ENCODE measurements at regions not wholly inside any gene's neighbourhood (a gene's known extent, or its start where the extent isn't known, plus 50 kb on each side); places are given as distances from the start of the nearest gene placed in this dataset.

DNA sequence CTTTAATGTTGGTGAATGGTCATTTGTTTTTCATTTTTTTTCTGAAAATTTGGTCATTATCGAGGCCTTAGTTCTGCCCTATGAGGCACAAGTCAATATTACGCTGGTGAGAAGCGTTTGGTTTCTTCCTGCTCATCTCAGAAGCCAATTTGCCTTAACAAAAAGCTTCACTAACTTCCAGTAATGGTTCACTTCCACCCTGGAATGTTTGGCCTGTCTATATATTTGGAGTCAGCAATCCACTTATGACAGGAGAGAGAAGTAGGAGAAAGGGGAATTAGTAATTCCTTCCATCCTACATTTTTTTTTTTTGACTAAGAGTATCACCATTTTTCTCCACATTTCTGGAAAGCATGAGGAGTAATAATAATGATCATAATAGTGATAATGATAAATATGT, 124.4 kb downstream of the DIPK2A start:
- peaks cover 4% of the 10 kb centered on the region for H3K36me3 Mint-ChIP-seq (ENCODE audit: insufficient read depth, unreplicated experiment)
- H3K4me3 Mint-ChIP-seq (ENCODE audit: low read depth, unreplicated experiment) = no peak overlapping the region
- peaks cover 6% of the 10 kb centered on the region for H3K9me3 Mint-ChIP-seq (ENCODE audit: low read depth, unreplicated experiment)
- no peaks in the 10 kb centered on the region for H3K4me1 Mint-ChIP-seq (ENCODE audit: low read depth, unreplicated experiment)
- no peaks in the 10 kb centered on the region for H3K27me3 Mint-ChIP-seq (ENCODE audit: unreplicated experiment)
- H3K27ac Mint-ChIP-seq (ENCODE audit: unreplicated experiment) = no peak overlapping the region
- intact Hi-C loops (cut with micrococcal nuclease; ENCODE audit: unreplicated experiment) = no loop called here
- BruUV-seq (replicated peaks) = no TSS peak
- CTCF ChIA-PET = interaction anchor here (0.6 kb wide), 1 partner anchor 477 kb away, joined by 4 read pairs; no protein-coding TSS in a partner anchor
- DNase-seq = no peak
- no peak for TF ChIP-seq CTCF (IDR thresholded peaks at IDR 0.05; ENCODE audit: unreplicated experiment)

GRCh38 chr3:144097163-144097562, 125.5 kb downstream of the DIPK2A start:
- no TSS peak for BruUV-seq (replicated peaks)
- H3K27me3 Mint-ChIP-seq (ENCODE audit: unreplicated experiment) = no peaks in the 10 kb centered on the region
- no peak for DNase-seq
- H3K9me3 Mint-ChIP-seq (ENCODE audit: low read depth, unreplicated experiment) = peaks cover 6% of the 10 kb centered on the region
- no peak overlapping the region for H3K4me3 Mint-ChIP-seq (ENCODE audit: low read depth, unreplicated experiment)
- intact Hi-C loops (cut with micrococcal nuclease; ENCODE audit: unreplicated experiment) = no loop called here
- H3K4me1 Mint-ChIP-seq (ENCODE audit: low read depth, unreplicated experiment) = no peaks in the 10 kb centered on the region
- CTCF ChIA-PET = no interaction called here
- no peak for TF ChIP-seq CTCF (IDR thresholded peaks at IDR 0.05; ENCODE audit: unreplicated experiment)
- H3K27ac Mint-ChIP-seq (ENCODE audit: unreplicated experiment) = no peak overlapping the region
- H3K36me3 Mint-ChIP-seq (ENCODE audit: insufficient read depth, unreplicated experiment) = peaks cover 5% of the 10 kb centered on the region

DNA sequence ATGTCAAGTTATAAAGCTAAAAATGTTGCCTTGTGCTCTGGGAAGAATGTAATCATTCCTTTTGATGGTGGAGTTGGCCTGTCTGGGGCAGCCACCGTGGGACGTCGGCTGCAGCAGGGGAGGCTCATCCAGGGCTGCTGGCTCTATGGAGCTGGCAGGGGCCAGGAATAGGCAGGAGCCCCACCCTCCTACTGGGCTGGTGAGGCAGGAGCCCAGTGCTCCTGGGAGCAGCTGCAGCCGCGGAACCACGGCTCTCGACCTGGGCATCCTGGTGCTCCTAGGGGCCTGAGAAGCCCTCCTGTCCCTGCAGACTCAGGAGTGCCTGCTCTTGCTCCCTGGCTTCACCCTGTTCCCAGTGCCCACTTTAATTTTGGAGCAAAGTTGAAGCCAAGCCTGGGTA, 127.1 kb downstream of the DIPK2A start:
- H3K9me3 Mint-ChIP-seq (ENCODE audit: low read depth, unreplicated experiment) = peaks cover 6% of the 10 kb centered on the region
- no peak for DNase-seq
- intact Hi-C loops (cut with micrococcal nuclease; ENCODE audit: unreplicated experiment) = no loop called here
- no peaks in the 10 kb centered on the region for H3K27me3 Mint-ChIP-seq (ENCODE audit: unreplicated experiment)
- CTCF ChIA-PET = no interaction called here
- H3K4me3 Mint-ChIP-seq (ENCODE audit: low read depth, unreplicated experiment) = no peak overlapping the region
- H3K27ac Mint-ChIP-seq (ENCODE audit: unreplicated experiment) = no peak overlapping the region
- peaks cover 5% of the 10 kb centered on the region for H3K36me3 Mint-ChIP-seq (ENCODE audit: insufficient read depth, unreplicated experiment)
- no peak for TF ChIP-seq CTCF (IDR thresholded peaks at IDR 0.05; ENCODE audit: unreplicated experiment)
- BruUV-seq (replicated peaks) = no TSS peak
- no peaks in the 10 kb centered on the region for H3K4me1 Mint-ChIP-seq (ENCODE audit: low read depth, unreplicated experiment)

- H3K36me3 Mint-ChIP-seq (ENCODE audit: insufficient read depth, unreplicated experiment) = peaks cover 5% of the 10 kb centered on the region
- intact Hi-C loops (cut with micrococcal nuclease; ENCODE audit: unreplicated experiment) = no loop called here
- no peak overlapping the region for H3K4me3 Mint-ChIP-seq (ENCODE audit: low read depth, unreplicated experiment)
- H3K4me1 Mint-ChIP-seq (ENCODE audit: low read depth, unreplicated experiment) = peaks cover 9% of the 10 kb centered on the region
- no peak for DNase-seq
- no peak overlapping the region for H3K27ac Mint-ChIP-seq (ENCODE audit: unreplicated experiment)
- BruUV-seq (replicated peaks) = no TSS peak
- CTCF ChIA-PET = no interaction called here
- peaks cover 6% of the 10 kb centered on the region for H3K9me3 Mint-ChIP-seq (ENCODE audit: low read depth, unreplicated experiment)
- no peaks in the 10 kb centered on the region for H3K27me3 Mint-ChIP-seq (ENCODE audit: unreplicated experiment)
- no peak for TF ChIP-seq CTCF (IDR thresholded peaks at IDR 0.05; ENCODE audit: unreplicated experiment)
Observed at GRCh38 chr3:144102421-144102820, 130.8 kb downstream of the DIPK2A start.

Data from Calu3 (cell line).